NCI-H2107 treated with DMSO at 0.1 percent for 48 hours (cell line): ENCODE measurements at regions not wholly inside any gene's neighbourhood (a gene's known extent, or its start where the extent isn't known, plus 50 kb on each side); places are given as distances from the start of the nearest gene placed in this dataset.

Source experiments
- DNase-seq: peaks from one replicate; lab custom pipeline; 2025; ENCODE audit not compliant: unreplicated experiment; lab: John Stamatoyannopoulos, UW

DNA sequence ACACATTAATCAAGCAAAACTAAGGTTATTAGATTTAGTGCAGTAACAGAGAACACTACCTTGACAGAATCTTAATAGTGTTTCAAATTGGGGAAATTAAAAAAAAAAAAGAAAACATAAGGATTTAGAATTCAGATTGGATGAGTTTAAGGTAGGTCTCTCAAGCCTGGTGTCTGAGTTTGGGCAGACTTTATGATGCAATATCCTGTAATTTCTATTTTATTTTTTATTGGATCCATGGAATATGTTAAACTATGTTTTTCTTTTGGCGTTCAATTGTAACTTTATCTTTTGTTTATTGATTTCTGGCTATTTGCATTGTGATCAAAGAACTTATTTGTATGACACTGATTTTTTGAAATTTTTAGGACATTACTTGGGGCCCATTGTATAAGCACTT, 394.1 kb upstream of the NETO1 start:
- DNase-seq, result no peak

DNA sequence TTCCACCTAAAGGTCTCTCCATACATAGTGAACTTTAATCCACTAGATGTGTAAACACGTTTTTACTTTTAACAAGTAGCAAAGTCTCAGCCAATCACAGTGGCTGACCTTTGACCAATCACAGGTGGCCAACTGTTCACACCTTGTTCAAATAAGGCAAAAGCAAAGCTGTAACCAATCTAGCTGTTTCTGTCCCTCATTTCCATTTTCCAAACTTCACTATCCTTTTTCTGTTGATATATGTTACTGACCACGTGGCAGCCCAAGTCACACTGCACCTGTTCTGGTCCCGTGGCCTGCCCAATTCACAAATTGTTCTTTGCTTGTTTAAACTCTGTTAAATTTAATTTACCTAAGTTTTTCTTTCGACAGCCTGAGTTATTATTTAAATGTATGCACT, 393.5 kb upstream of the NETO1 start:
- no peak for DNase-seq

DNA sequence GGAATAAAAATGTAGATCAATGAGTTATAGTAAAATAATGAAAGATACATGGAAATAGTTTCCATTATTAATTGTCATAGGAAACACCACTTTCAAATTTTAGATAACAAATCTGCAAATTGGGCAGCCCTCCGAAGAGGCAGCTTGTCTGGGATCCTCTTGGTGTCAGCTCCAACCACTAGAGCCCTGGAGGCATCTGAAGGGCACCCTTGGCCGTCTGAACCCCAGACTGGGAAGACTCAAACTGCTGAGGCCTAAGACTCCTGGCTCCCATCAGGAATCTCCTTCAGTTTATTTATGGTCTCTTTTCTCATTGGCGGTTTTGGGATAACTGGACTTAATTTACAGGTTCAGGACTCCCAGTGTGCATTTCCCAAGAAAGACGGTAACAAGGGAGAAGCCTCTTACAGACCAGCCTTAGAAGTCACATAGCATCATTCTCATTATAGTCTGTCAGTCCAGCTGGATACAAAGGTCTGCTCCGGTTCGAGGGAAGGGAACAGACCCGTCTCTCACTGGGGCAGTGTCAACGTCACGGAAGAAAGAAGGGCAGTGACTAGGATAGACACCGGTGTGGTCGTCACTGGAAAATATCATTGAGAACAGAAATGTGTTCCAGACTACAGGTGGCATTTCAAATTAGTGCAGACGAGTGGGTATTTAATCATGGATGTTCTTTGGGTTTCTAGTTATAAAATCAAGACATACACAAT, 390.7 kb upstream of the NETO1 start:
- no peak for DNase-seq

DNA sequence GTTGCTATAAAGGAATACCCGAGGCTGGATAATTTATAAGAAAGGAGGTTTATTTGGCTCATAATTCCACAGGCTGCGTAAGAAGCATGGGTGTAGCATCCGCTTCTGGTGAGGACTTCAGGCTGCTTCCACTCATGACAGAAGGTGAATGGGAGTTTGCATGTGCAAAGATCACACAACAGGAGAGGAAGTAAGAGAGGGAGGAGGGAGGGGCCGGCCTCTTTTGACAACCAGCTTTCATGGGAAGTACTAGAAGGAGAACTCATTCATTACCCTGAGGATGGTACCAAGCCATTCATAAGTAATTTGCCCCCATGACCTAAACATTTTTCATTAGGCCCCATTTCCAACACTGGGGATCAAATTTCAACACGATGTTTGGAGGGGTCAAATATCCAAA, 386.8 kb upstream of the NETO1 start:
- no peak for DNase-seq

DNA sequence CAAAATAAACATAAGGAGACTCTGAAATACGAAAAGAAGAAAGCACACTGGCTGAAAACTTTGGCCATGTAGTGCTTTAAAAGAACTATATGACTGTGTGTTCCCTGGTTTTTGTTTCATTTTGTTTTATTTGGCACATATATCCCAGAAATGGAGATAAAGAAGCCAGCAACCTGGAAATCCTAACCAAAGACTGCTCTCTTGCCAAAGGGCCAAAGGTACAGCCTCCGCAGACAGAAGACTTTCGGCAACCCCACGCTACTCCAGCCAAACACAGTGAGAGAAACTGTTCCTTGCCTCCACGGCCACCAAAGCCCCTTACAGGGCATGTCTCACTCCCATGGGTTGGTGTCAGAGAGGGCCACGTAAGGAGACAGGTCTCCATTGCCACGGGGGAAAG, 381.2 kb upstream of the NETO1 start:
- no peak for DNase-seq

DNA sequence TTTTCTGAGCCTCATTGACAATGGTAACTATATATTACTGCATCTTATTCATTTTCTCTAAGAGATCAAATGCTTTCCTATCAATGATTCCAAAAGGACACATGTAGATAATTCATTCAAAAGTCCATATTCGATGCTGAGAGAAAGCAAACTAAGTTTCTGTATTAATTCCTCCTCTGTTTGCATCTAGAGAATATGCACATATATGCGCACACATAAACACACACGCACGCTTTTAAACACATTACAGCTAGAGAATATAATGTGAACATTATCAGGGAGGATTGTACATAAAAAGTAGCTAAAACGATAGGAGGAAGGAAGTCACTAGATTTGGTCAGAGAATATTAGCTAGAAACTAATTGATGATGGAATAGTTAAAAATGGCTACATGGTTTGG, 379.0 kb upstream of the NETO1 start:
- DNase-seq, result no peak

DNA sequence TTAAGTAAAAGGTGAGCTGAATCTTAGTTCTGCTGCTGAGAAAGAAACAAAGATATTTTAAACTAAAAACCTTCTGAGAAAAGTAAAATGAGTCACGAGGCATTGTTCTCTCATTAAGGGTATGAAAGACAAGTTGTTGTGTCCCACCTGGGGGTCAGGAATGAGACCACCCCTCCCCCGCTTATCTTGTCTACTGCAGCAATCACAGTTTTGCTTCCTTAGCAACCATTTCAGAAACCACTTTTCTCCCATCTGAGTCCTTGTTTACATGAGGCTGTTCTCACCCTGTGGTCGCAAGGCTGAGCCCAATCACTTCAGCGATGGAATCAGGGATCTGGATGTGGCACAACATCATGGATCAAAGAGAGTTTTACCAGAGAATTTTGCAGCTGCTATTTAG, 377.6 kb upstream of the NETO1 start:
- no peak for DNase-seq

DNA sequence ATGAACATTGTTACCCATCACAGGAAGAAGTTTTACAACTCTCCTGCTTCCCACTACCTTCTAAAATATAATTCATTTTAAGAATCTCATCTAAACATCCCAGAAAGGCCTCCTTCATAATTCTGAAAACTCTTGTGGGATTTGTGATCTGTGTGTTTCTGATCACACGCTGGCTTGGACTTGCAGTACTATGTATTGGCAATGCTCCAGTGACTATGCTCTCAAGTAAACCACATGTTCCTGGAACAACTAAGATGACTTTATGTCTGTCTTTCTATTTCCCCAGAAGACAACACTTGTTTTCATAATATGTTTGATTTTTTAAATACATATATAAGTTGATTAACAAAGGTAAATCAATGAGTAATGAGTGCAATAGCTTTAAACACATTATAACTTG, 376.6 kb upstream of the NETO1 start:
- no peak for DNase-seq

DNA sequence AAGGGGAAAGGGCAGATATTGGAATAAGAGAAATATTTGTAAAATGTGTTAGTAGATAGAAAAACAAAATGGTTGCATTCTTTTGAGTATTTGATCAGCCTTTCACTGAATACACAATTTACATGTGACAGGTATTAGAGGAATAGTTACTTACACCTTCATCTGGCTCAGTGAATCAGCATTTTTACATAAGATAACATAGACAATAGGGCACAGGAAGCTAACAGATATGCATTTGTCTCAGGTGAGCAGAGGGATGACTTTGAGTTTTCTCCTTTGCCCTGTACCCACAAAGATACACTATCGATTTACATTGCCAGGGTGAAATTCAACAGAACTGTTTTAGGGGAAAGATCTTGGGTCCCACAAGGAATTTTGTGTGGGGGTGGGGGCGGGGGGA, 373.1 kb upstream of the NETO1 start:
- DNase-seq, result no peak

DNA sequence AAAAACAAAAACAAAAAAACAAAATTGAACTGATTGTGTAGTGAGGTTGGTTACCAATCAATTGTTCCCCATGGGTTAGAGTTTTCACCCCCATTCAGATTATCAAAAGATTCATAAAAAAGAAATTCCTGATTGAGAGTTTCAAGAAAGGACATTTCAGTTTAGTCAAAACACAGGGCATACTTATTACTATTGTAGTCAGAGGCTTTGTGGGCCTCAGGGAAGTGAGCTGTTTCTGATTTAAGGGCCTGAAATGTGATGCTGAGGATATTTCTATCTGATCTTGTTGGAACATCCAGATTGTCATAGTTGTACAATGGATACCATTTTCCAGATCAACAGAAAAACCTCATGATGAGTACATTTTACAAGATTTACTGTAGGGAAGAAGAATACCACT, 368.1 kb upstream of the NETO1 start:
- DNase-seq, result no peak

DNA sequence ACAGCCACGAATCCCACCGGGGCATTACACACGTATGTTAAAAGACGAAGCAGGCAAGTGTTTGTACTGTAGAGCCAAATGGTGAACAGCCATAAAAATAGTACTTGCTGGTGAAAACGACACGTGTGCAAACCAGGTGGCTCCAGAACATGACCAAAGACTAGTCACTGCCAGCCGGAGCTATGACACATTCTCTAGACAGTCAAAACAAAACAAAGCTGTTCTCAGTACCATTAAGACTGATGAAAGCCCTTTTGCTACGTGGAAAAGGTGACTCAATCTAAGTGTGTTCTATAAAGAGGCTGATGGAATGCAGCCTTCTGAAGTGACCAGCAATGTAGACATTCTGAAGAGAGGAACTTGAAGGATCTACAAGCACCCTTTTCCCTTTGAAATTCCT, 367.7 kb upstream of the NETO1 start:
- DNase-seq, result no peak

DNA sequence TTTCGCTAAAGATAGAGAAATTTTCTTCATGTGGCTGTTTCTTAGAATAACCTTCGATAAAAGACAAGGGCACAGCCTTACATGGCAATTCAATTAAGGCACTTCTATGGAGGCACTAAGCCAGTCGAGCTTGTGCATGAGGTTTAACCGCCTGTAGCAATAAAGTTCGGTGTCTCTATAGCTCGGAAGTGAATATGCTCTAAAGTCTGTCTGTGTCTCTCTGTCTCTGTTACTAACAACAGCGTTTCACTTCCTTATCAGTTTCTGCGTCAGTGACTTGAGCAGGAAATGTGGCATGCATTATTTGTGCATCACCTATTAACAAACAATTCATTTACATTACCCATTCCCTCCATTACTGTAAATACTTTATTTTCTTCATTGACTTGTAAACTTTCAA, 365.1 kb upstream of the NETO1 start:
- no peak for DNase-seq

DNA sequence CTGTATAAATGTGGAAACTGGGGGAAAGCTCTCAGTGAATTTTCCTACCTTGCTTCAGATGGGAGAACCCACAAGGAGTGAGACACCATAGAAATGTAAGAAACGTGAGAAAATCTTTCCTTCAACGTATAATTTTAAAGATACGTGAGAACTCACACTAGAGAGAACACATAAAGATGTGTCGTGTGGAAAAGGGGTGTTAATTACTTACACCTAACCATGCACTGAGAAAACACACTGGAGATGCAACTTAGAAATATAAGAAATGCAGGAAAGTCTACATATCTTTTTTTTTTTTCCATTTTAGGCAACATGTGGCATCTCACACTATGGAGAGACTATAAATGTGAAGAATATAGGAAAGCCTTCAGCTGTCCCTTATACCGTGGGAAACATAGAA, 352.9 kb upstream of the NETO1 start:
- DNase-seq, result no peak

DNA sequence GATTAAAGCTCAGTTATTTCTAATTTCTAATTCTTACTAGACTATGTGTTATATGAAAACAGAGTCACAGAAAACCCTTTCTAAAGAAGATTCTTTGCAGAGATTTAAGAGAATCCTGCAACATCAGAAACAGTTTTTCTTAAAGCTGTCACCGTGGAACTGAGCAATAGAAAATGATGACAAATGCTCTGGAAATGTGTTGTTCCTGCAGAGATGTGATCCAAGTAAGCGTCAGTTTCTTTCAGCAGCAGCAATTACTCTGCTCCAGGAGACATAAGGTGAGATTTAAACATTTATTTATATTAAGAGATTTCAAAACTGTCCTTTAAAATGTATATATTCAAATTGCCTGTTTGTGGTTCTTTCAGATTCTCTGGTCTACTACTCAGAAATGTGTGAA, 350.5 kb upstream of the NETO1 start:
- no peak for DNase-seq

DNA sequence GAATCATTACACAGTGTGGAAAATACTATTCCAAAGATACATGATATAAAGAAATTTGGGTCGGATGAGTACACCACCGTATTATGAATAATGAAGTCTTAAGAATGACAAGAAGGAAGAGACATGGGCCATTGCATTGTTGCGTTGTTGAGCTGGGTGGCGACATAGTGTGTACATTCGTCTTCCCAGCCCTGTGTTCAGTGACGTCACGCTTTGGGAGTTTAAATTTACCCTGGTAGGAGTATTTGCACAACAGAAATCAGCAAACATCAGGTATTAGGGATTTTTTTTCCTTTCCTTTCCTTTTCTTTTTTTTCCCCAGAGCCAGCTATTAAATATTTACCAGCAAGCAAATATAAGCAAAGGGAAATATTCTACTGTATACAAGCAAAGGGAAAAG, 347.2 kb upstream of the NETO1 start:
- no peak for DNase-seq

DNA sequence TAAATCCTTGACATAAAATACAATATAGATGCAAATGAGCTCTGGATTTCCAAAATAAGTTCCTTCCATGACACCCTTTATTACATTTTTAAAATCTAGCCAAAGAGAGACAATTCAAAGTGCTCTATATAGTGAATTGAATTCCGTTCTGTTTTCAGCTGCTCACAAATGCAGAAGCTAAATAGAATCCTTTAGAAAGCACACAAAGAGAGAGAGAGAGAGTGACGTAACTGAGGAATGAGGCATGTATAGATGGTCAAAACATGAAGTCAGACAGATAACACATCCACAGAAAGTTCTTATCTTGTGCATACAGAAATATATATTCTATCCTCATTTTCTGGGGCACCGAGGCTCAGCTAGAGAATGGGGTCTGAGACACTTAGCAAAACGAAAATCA, 344.7 kb upstream of the NETO1 start:
- no peak for DNase-seq

DNA sequence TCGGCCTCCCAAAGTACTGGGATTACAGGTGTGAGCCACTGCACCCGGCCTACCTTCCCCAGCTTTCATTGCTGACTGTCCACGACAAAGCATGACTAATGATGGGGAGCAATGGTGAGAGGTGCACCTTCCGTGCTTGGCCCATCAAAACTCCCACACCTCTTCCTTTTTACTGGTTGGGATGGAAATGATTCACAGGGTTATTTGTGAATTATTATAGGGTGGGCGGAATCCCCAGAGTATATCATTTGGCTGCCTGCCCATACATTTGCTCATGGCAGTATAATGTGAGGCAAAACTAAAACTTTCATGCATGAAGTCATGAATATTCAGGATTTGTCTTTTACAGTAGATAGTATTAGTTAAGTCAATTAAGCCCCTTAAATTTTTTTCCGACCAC, 334.2 kb upstream of the NETO1 start:
- DNase-seq, result no peak

DNA sequence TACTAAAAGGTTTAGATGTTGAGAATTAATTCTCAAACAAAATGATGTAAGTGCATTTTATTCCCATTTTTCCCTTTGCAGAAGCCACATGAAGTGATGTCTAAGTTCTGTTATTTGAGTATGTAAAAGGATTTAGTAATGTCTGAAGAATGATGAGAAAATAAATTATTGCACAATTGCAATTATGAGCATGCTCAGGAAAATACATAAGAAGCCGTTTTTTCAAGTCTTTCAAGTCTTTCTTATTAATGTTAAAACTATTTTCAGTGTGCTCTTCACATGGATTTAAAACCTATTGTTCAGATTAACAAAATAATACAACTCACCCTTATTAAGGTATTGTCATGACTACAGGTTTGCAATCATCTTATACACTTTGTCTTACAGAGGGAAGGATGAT, 331.4 kb upstream of the NETO1 start:
- DNase-seq, result no peak

DNA sequence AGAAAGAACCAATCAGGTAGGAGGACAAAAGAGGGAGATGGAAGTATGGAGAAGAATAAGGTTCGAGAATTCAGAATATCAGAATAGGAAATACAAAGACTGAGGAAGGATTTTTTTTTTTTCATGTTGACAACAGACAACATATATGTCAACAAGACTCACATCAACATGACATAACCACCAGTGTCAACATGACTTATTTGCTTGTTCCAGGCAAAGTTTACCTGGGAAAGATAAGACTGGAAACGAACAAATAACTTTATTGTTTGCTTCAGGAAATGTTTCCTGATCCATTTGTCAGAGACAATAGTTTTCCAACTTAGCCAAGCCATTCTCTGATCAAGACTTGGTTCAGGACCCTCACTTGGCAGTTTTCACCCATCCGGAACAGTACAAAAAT, 321.9 kb upstream of the NETO1 start:
- DNase-seq, result no peak

DNA sequence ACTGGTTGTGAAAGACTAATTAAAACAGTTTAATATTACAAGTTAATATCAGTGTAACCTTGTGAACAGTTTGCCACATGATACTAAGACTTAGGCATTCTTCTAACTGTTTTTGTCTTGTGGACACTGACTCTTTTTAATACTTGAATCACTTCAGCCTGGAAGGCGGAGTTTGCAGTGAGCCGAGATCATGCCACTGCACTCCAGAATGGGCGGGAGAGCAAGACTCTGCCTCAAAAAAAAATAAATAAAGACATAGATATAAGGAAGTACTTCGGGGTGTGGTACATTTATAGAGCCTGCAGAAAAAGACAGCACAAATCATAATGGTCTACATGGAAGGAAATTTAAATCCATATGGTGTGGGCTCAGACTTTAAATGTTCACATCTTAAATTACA, 300.4 kb upstream of the NETO1 start:
- DNase-seq, result no peak

DNA sequence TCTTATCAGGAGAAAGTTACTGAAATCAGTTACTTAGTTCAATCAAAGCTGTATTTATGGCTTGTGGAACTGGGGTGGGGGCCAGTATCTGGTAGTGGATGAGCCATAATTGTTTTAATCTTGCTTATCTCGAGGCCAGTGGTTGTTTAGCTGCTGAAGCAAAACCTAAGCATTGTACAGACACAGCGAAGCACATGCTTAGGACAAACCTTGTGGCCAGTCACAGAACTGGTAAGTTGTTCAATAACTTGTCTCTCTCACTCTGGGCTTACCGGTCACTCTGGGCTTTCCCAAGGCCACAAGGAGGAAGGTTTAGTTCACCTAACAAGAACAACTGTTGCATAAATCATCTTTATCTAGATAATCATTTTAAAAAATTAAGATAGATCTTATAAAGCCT, 296.6 kb upstream of the NETO1 start:
- no peak for DNase-seq

DNA sequence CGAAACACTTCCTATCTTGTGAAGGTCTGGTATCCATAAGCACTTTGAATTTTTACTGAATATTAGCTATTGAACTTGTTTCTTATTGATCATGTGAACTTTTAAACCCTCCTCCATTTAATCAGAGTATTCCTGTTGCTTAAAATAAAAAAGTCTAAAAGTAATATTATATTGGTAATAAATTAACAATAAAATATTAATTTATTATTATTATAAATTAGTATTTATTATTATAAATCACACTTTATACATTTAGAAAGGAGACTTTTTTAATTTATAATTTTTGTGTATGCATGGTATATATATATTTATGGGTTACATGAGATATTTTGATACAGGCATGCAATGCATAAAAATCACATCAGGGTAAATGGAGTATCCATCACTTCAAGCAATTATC, 295.4 kb upstream of the NETO1 start:
- no peak for DNase-seq

DNA sequence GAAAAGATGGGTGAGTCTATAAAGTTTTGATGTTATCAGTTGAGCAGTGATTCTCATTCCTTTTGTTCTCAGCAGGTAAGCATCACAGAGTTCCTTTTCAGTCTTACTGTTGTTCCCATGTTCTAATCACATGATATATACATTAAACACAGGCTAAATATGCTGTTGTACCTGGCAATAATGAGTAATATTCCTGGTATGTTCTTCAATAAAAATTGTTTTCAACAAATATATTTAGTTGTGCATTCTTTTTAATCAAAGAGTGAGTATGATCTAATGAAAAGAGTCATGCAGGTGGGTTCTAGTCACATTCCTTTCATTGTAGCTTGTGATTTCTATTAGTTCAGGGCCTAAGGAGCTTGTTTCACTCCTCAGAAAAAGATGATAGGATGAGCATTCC, 288.3 kb upstream of the NETO1 start:
- DNase-seq, result no peak

DNA sequence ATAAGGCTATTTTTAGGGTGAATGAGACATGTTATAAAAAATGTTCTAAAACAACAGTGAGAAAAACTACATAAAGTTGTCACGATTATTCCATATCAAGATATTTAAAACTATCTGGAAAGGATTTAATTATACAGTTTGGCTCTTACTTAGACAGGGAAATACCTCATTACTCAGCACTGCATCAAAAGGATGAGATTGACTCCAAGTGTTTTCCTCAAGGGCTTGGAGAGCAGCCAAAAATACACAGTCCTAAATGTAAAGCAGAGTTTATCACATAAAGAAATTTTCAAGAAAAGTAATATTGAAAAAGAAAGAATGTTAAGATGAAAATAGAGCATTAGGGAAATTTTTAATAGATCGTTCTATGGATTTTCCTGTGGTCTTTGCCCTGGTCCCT, 285.5 kb upstream of the NETO1 start:
- no peak for DNase-seq
